PC-9 (cell line): ENCODE measurements at regions not wholly inside any gene's neighbourhood (a gene's known extent, or its start where the extent isn't known, plus 50 kb on each side); places are given as distances from the start of the nearest gene placed in this dataset.
"Not testable (repeated sequence)": the region's sequence is repeated elsewhere in the genome, so short reads cannot be mapped to it uniquely, and the experiment has no call there.

Experiments used
- CTCF ChIP-seq: fragments of 200-600 bp; sonication (generic); conservative IDR thresholded peaks from 2 replicates; pipeline ENCODE4 v1.6.1; 2017; ENCODE audit warnings: mixed run types, antibody characterized with exemption, mild to moderate bottlenecking, moderate library complexity
- EZH2 ChIP-seq: fragments of 200-600 bp; sonication (generic); IDR thresholded peaks from 2 replicates; pipeline ENCODE4 v1.8.0; 2017; ENCODE audit warnings: antibody characterized with exemption, low read depth

GRCh38 chr12:116452975-116453374 is 106.2 kb upstream of the MAP1LC3B2 start:
- TF ChIP-seq CTCF, EZH2: not testable (repeated sequence)
